Gastrocnemius medialis (tissue), 4 donors: ENCODE measurements at regions not wholly inside any gene's neighbourhood (a gene's known extent, or its start where the extent isn't known, plus 50 kb on each side); places are given as distances from the start of the nearest gene placed in this dataset.

ENCODE experiments used
- POLR2A ChIP-seq, 2 donors: fragments of 450-650 bp; IDR thresholded peaks; one replicate each; pipeline ENCODE4 v1.6.1; 2017; ENCODE audit warnings: antibody characterized with exemption in 2 of 2, mild to moderate bottlenecking in 2 of 2, moderate library complexity in 2 of 2
- TF ChIP-seq, protein P1 (sequence below), 5 experiments: fragments of 450-650 bp in 3 of 5; fragments of 200-600 bp in 2 of 5; sonication (generic) in 2 of 5; IDR thresholded peaks in 4 of 5; conservative IDR thresholded peaks in 1 of 5; 1 replicate in 4 of 5; 2 replicates in 1 of 5; pipeline ENCODE4 v1.5.1; 2016 to 2019; ENCODE audit warnings: antibody characterized with exemption in 5 of 5, mild to moderate bottlenecking in 3 of 5, moderate library complexity in 3 of 5

- no peak for TF ChIP-seq POLR2A (IDR thresholded peaks at IDR 0.05)
- TF ChIP-seq, protein P1, sequence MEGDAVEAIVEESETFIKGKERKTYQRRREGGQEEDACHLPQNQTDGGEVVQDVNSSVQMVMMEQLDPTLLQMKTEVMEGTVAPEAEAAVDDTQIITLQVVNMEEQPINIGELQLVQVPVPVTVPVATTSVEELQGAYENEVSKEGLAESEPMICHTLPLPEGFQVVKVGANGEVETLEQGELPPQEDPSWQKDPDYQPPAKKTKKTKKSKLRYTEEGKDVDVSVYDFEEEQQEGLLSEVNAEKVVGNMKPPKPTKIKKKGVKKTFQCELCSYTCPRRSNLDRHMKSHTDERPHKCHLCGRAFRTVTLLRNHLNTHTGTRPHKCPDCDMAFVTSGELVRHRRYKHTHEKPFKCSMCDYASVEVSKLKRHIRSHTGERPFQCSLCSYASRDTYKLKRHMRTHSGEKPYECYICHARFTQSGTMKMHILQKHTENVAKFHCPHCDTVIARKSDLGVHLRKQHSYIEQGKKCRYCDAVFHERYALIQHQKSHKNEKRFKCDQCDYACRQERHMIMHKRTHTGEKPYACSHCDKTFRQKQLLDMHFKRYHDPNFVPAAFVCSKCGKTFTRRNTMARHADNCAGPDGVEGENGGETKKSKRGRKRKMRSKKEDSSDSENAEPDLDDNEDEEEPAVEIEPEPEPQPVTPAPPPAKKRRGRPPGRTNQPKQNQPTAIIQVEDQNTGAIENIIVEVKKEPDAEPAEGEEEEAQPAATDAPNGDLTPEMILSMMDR (IDR thresholded peaks at IDR 0.05 in 4 of 5, conservative IDR thresholded peaks at IDR 0.05 in 1 of 5), result no peak
Measured at GRCh38 chr10:128609460-128609859, 483.2 kb upstream of the MKI67 start.
